ENCODE measurements at regions not wholly inside any gene's neighbourhood (a gene's known extent, or its start where the extent isn't known, plus 50 kb on each side); places are given as distances from the start of the nearest gene placed in this dataset.

DNA sequence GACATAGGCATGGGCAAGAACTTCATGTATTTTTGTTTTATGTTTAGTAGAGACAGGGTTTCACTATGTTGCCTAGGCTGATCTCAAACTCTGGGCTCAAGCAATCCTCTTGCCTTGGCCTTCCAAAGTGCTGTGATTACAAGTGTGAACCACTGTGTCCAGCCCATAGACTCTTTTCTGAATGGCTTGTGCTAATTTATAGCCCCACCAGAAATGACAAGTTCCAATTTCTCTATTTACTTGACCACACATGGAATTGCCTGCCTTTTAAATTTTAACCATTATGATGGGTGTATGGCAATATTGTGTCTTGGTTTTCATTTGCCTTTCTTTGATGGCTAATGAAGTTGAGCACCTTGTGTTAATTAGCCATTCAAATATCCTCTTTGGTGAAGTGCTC, 85.8 kb upstream of the NECTIN1 start:
- no peak overlapping the region for H3K27ac Mint-ChIP-seq (ENCODE audit: unreplicated experiment)
- TF ChIP-seq CTCF (IDR thresholded peaks at IDR 0.05): no peak
- H3K27me3 Mint-ChIP-seq (ENCODE audit: low read depth): peaks cover 17% of the 10 kb centered on the region
- H3K9me3 Mint-ChIP-seq (ENCODE audit: low read depth): peaks cover 9% of the 10 kb centered on the region
- H3K4me1 Mint-ChIP-seq (ENCODE audit: low read depth): peaks cover 8% of the 10 kb centered on the region
- H3K4me3 Mint-ChIP-seq (ENCODE audit: unreplicated experiment): no peak overlapping the region
- no peak for DNase-seq (ENCODE audit: low spot score)
- no peaks in the 10 kb centered on the region for H3K36me3 Mint-ChIP-seq (ENCODE audit: low read depth)

DNA sequence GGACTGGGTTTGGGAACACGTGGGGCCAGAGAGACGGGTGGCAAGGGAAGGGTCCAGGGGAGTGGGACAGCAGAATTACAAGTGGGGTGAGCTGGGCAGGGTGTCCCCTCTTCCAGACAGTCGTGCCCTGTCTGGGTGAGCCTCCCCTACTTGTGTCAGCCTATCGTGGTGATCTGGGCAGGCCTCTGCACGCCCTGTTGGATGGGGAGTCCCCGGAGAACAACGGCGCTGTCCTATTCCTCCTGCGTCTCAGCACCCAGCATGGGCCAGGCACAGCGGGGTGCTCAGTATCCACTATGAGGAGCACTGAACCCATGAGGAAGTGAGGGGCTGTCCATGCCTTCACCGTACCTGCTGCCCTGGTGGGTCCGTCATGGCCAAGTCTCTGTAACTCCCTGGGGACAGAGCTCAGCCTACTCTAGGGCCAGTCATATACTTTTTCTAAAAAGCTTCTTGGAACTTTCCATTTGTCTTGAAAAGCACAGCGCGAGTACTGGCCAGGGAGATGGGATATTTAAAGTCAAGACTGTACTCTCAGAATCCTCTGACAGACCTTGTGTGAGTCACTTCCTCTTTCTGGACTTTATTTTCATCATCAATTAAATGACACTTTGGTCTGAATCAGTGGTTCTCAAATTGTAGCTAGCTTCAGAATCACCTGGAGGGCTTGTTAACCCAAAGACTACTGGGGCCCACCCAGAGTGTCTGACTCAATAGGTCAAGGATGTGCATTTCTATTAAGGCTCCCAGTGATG, 81.7 kb upstream of the NECTIN1 start:
- no peak for TF ChIP-seq CTCF (IDR thresholded peaks at IDR 0.05)
- Mint-ChIP-seq H3K4me3 (ENCODE audit: unreplicated experiment) (no peak overlapping the region), H3K36me3 (ENCODE audit: low read depth) (no peaks in the 10 kb centered on the region), H3K27me3 (ENCODE audit: low read depth) (peaks cover 26% of the 10 kb centered on the region), H3K4me1 (ENCODE audit: low read depth) (peaks cover 3% of the 10 kb centered on the region), H3K9me3 (ENCODE audit: low read depth) (peaks cover 9% of the 10 kb centered on the region), H3K27ac (ENCODE audit: unreplicated experiment) (no peak overlapping the region)
- DNase-seq (ENCODE audit: low spot score): peak; percentile 73

DNA sequence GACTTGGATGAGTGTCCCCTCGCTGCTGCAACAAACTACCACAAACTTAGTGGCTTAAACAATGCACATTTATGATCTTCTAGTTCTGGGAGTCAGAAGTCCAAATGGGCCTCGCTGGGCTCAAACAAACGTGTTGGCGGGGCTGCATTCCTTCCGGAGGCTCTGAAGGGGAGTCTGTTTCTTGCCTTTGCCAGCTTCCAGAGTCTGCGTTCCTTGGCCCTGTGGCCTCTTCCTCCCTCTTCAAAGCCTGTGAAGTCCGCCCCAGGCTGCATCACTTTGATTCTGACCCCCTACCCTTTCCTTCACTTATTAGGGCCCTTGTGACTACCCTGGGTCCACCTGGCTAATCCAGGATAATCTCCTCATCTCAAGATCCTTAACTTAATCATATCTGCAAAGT, 80.3 kb upstream of the NECTIN1 start:
- peak; percentile 43 for DNase-seq (ENCODE audit: low spot score)
- Mint-ChIP-seq H3K4me1 (ENCODE audit: low read depth) (peaks cover 3% of the 10 kb centered on the region), H3K4me3 (ENCODE audit: unreplicated experiment) (no peak overlapping the region), H3K36me3 (ENCODE audit: low read depth) (no peaks in the 10 kb centered on the region), H3K9me3 (ENCODE audit: low read depth) (peaks cover 9% of the 10 kb centered on the region), H3K27me3 (ENCODE audit: low read depth) (peaks cover 24% of the 10 kb centered on the region), H3K27ac (ENCODE audit: unreplicated experiment) (no peak overlapping the region)
- no peak for TF ChIP-seq CTCF (IDR thresholded peaks at IDR 0.05)

DNA sequence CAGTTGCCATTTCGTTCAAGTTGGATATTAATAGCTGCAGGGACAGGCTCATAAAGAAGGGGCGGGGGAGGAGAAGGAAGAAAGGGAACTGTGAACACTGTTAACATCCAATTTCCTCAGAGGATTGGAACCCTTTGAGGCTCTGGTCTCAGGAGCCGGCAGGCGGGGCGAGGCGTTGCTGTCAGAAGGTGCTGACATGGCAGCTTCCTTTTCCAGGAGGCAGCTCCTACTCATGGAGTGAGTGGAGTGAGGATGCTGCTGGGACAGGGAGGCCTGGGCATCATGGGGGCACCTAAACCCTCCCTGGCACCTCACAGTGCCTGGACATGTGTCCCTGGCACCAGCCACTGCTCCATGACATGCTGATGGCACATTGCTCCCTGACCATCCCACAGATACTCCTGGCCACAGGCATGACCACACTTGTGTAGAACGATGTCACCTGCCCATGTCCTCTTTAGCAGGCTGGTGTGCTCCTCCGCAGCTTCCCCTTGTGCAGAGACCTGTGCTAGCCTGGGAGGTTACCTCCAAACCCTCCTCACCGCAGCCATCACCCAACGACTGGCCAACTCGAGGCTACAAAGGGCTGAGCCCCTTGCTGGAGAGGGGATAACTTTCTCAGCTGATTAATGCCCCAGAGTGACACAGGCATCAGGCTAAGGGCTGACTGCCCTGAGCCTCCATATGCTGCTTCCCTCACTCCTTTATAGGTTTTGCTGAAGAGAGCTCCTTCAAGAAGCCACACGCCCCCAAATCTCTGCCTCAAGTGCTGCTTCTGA, 79.6 kb upstream of the NECTIN1 start:
- Mint-ChIP-seq H3K36me3 (ENCODE audit: low read depth) (no peaks in the 10 kb centered on the region), H3K9me3 (ENCODE audit: low read depth) (peaks cover 3% of the 10 kb centered on the region), H3K4me1 (ENCODE audit: low read depth) (peaks cover 3% of the 10 kb centered on the region), H3K4me3 (ENCODE audit: unreplicated experiment) (no peak overlapping the region), H3K27ac (ENCODE audit: unreplicated experiment) (no peak overlapping the region), H3K27me3 (ENCODE audit: low read depth) (peaks cover 29% of the 10 kb centered on the region)
- peak; percentile 58 for DNase-seq (ENCODE audit: low spot score)
- no peak for TF ChIP-seq CTCF (IDR thresholded peaks at IDR 0.05)

DNA sequence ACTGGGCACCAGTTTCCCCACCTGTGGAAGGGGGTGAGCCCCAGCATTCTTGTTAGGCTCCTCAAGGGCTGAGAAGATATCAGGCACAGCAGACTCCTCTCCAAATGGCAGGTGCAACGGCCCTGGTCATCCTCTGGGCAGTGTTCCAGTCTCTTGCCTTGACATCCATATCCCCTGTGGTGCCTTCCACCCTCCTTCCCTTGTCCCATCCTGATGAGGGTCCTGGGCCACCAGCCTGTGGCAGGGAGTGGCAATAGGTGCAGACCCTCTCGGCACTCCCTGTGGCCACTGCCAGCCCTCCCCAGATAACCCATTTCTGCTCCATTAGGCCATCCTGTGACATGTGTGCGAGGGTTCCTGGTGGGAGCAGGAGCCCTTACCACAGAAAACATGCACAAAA, 78.8 kb upstream of the NECTIN1 start:
- peak; percentile 49 for DNase-seq (ENCODE audit: low spot score)
- TF ChIP-seq CTCF (IDR thresholded peaks at IDR 0.05): no peak
- Mint-ChIP-seq H3K4me3 (ENCODE audit: unreplicated experiment) (no peak overlapping the region), H3K27ac (ENCODE audit: unreplicated experiment) (no peak overlapping the region), H3K27me3 (ENCODE audit: low read depth) (peaks cover 33% of the 10 kb centered on the region), H3K36me3 (ENCODE audit: low read depth) (no peaks in the 10 kb centered on the region), H3K9me3 (ENCODE audit: low read depth) (no peaks in the 10 kb centered on the region), H3K4me1 (ENCODE audit: low read depth) (peaks cover 3% of the 10 kb centered on the region)

All from chondrocyte (in vitro differentiated cells).